Transverse colon (tissue), 4 donors: ENCODE measurements at regions not wholly inside any gene's neighbourhood (a gene's known extent, or its start where the extent isn't known, plus 50 kb on each side); places are given as distances from the start of the nearest gene placed in this dataset.

Source experiments
- CTCF ChIP-seq, 5 experiments: fragments of 200-600 bp in 3 of 5; fragments of 450-650 bp in 2 of 5; sonication (generic) in 3 of 5; IDR thresholded peaks; 1 replicate in 2 of 5; 2 replicates in 3 of 5; pipeline ENCODE4 v1.5.1; 2016 to 2017; ENCODE audit warnings: antibody characterized with exemption in 5 of 5, inconsistent platforms in 3 of 5, mild to moderate bottlenecking in 2 of 5, moderate library complexity in 1 of 5
- POLR2A ChIP-seq: fragments of 450-650 bp; IDR thresholded peaks from one replicate; pipeline ENCODE4 v1.6.1; 2016; ENCODE audit warnings: antibody characterized with exemption, mild to moderate bottlenecking, moderate library complexity
- POLR2AphosphoS5 ChIP-seq, 3 donors: sonication (generic); formaldehyde crosslinking; IDR thresholded peaks; one replicate each; pipeline ENCODE4 v1.6.1; 2016; ENCODE audit warnings: antibody characterized with exemption in 3 of 3

- no peak for TF ChIP-seq POLR2AphosphoS5 (IDR thresholded peaks at IDR 0.05)
- no peak for TF ChIP-seq CTCF (IDR thresholded peaks at IDR 0.05)
- TF ChIP-seq POLR2A: no peak
Observed at GRCh38 chr16:80285104-80285503, 255.7 kb upstream of the DYNLRB2 start.
